ENCODE measurements at regions not wholly inside any gene's neighbourhood (a gene's known extent, or its start where the extent isn't known, plus 50 kb on each side); places are given as distances from the start of the nearest gene placed in this dataset.

DNA sequence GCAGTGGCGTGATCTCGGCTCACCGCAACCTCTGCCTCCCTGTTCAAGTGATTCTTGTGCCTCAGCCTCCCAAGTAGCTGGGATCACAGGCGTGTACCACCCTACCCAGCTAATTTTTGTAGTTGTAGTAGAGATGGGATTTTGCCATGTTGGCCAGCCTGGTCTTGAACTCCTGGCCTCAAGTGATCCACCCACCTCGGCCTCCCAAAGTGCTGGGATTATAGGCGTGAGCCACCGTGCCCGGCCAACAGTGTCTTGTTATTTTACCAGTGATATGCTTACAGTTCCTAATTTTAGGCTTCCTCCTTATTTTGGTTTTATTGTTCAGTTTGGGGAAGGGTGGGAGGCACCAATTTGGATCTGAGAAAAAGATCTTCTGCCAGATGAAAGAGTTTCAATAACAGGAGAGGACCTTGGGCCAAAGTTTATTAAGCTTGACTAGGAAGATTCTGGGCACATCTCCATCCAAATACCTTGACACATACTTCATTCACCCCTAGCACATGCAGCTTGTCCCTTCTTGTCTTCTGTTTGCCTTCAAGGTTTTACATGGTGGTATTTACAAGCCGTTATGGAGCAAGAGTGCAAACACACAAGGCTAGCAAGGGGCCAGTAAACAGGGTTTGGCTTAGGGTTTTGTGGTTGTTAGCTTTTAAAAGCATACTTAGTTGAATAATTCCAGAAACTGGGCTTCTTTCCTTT lies 168.1 kb upstream of the DMRT1 start:
- no peak for DNase-seq (ENCODE audit: low spot score)

DNA sequence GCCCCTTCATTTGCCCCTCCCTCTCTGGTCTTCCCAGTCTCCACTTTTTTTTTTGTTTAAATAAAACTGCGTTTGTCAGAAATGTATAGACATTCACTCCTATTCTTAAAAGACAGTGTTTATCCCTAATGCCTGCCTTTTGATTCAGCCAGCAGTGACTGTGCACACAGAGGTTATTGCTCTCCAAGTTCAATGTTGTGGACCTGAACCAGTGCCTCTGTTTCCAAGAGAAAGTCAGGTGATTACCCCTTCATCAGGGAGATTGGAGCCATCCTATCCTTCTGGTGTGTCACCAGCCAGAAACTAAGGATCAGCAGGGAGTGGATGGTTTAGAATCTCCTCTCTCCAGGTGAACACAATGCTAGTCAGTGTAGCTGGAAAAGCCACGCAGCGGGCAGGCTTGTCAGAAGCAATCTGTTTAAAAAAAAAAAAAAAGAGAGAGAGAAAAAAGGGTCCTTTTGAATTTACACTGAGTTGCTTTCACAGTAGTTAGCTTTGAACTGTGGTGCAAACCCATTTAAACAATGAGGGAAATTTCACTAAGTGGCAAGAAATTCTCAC lies 167.5 kb upstream of the DMRT1 start:
- DNase-seq (ENCODE audit: low spot score) = no peak

DNA sequence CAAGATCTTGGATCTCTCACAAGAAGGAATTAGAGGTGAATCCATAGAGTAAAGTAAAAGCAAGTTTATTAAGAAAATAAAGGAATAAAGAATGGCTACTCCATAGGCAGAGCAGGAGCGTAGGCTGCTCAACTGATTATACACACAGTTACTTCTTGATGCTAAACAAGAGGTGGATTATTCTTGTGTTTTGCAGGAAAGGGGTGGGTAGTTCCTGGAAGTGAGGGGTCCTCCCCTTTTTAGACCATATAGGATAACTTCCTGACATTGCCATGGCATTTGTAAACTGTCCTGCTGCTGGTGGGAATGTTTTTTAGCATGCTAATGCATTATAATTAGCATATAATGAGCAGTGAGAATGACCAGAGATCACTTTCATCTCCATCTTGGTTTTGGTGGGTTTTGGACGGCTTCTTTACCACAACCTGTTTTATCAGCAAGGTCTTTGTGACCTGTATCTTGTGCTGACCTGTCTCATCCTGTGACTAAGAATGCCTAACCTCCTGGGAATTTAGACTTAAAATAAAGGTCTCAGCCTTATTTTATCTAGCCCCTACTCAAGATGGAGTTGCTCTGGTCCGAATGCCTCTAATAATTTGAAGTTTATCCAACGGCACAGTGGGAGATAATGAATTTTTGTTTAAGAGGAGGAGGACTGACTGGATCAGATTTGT lies 165.7 kb upstream of the DMRT1 start:
- DNase-seq (ENCODE audit: low spot score) = no peak

DNA sequence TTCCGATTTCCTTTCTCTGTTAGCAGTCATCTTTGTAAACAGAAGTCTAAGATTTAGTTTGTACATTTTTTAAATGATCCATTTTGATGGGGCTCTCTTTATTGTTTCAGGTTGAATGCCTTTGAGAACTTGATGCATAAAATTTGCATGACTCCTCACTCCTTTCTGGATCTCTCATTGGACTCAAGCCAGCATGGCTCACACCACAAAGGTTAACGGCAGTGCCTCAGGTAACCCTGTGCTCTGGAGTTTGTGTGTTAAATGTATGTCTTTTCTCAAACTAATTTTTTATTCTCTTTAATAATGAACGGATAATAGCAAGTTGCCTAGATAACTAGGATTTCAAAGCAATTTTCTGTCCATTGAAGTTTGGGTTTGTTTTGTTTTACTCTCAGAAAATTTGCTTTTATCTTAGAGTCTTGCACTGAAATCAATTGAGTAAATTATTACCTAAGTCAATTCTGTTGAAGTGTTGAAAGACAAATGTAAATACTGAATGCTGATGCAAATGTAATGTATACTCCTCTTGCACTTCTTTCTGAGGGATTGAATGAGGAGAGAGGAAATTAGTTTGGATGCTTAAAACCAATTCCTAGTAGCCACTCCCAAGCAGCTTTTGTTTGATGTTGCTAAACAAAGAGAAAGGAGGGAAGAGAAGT lies 164.6 kb upstream of the DMRT1 start:
- DNase-seq (ENCODE audit: low spot score) = no peak

DNA sequence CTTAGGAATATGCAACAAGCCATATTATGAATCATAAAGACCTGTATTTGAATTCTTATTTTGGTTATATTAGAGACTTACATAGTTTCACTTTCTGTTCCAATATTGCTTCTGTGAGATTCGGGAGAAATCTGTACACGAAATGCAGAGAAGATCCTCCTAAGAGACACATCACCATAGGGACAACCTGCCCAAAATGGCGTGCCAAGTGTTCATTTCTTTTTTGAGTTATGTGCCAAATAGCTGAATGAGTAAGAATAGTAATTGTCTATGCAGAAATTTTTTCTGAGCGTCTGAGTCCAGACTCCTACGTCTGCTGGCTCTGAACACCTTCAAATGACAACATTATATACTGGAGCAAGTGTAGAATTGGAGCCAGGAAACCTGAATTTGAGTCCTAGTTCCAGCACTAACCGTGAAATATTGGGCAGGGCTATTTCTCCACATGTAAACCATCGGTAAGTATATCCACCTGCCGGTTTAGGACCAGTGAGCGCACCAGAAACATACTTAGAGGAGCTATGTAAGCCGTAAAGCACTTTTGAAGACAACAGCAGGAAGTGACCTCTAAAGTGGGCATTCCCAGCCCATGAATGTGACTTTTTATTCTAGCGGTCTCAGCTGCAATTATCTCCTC lies 163.9 kb upstream of the DMRT1 start:
- DNase-seq (ENCODE audit: low spot score) = no peak

DNA sequence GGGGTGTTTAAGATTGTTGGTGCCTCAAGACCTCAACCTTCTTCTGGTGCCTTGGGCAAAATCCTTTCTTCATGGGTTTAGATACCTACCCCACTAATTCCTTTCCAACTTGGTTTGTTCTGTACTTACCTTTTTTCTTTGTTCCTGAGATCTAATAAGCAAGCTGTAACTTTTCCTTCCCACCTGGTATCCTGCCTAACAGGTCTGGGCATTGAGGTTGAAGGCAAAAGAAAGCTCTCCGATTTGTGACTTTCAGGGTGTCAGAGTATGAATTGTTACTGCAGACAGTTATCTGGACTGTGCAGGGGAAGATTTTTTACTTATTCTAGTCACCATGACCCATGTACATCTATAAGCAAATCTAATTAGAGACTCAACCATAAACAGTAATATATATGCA lies 162.6 kb upstream of the DMRT1 start:
- no peak for DNase-seq (ENCODE audit: low spot score)

DNA sequence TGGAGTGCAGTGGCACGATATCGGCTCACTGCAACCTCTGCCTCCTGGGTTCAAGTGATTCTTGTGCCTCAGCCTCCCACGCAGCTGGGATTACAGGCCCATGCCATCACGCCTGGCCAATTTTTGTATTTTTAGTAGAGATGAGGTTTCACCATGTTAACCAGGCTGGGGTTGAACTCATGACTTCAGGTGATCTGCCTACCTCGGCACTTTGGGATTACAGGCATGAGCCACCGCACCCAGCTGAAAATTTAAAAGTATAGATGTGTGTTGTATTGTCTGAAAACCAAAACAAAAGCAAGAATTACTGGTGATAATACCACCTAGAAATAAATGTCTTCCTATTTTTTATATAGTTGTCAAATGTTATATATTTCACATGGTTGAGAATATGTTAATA lies 162.0 kb upstream of the DMRT1 start:
- DNase-seq (ENCODE audit: low spot score) = no peak

DNA sequence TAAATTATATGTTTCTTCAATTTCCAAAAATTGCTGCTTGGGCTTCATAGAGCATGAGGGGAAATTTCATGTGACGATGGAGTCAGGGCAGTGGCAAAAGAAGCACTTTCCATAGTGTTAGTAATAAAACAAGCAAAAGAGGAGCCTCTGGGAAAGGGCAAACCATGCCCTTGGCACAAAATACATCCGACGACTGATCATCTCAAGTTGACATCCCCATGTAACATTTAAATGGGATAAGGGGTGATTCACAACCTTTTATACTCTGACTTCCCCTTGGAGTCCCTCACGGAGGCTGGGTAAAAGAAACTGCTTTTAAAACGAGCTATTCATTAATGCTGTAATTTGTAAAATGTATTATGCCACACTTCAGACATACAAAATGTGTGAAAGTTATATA lies 161.4 kb upstream of the DMRT1 start:
- DNase-seq (ENCODE audit: low spot score) = no peak

DNA sequence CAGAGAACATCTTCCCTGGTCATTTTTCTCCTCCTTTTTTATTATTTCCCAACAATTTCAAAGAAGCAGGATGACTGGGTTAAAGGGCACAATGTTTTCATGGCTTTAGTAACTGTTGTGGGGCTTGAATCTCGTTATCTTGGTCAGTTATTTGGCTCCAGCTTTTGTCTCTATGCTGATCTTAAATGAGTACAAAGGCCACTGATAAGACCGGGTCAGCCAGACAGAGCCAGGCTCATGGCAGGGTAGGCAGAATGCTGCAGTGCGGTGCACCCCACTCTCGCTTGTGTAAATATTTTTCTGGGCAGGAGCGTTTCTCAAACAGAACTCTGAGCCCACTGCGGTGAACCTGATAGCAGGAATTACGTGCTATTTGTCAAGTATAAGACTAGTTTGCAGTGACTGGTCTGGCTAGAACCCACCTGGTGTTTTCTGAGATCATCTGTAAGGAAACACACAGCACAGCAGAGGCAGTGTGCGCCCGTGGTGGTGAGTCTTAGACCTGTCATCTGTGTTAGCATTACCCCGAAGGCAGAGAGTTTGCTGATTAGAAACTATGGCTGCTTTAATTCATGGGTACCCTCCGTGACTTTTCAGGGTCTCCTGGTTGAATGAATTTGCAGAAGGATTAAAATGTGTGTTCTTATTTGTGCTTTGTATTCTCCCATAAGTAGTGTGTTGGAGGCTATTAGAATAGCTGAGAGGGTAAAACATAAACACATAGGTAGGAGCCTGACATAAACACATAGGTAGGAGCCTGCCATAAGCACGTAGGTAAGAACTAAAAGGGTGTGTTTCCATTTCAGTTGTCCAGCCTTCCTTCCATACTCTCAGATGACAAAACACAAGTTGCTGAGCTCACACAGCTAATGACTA lies 158.6 kb upstream of the DMRT1 start:
- no peak for DNase-seq (ENCODE audit: low spot score)

DNA sequence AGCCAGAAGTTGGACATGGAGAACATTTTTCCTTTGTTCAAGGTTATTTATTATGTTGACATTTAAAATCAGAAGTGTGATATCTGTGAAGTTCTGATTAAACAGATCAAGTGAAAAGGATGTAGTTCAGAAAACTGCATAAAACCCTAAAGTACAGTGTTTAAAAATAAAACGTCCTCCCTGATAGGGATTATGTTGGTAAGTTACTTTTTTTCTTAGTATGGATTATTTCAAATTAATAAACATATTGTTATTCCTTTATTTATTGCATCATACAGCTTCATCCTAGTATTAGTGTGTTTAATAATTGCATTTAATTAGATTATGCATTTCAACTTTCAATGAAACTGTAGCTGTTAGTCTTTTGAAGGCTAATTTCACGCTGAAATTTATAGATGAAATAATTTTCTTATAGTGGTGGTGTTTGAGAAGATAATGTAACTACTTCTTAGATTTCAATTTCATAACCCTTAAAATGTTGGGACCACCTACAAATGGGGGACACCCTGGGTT lies 157.9 kb upstream of the DMRT1 start:
- DNase-seq (ENCODE audit: low spot score) = no peak

DNA sequence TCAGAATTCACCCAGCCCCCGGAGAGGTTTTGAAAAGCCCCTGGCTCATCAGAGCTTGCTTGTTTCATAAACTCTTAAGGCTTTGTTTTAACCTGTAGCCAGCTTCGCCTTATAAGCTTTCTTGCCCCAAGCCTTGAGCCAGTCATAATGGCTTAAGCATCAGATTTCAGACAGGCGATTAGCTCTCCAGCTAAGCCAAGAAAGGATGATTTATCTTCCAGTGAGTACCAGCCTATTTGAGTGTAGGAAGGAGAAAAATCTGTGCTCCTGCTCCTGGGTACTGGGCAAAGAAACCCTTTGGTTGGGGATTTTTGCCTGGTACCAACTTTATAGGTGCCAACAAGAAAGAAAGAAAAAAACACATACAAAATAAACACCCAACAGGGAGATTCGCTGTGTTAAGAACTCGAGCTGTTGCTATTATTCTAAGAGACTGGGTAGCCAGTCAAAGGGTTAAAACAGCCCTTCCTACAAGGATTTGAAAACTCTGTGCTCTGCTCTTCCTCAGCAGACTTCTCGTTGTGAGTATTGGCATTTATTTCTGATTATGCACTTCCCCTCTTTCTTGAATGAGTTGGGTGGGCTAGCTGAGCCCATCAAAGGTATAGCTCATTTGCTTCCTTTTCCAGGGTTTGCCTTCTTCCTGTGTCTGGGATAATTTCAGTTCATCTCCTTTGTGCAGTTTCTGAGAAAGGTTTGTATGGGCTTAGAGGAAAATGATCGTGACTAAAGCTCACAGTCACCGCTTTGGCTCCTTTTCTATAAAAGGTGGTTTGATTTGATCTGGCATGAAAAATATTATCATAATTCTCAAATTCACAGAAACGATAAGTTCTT lies 157.2 kb upstream of the DMRT1 start:
- DNase-seq (ENCODE audit: low spot score) = no peak

DNA sequence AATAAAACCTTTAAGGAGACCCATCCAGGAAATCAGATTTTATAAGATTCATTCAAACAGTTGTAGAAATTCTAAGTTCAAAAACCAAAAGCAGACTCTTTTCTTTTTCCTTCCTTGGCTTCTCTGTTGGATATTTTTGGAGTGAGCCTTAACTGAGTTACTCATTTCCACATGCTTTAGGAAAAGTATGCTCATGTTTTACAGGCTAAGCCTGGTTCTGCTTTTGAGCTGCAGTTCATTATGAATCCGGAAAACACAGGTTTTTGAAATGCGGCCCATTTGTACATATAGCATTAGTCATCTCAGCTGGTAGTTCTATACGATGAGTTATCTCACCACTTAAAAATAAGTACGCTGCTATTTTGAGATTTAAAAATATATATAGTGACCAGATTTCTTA lies 156.6 kb upstream of the DMRT1 start:
- DNase-seq (ENCODE audit: low spot score) = no peak

DNA sequence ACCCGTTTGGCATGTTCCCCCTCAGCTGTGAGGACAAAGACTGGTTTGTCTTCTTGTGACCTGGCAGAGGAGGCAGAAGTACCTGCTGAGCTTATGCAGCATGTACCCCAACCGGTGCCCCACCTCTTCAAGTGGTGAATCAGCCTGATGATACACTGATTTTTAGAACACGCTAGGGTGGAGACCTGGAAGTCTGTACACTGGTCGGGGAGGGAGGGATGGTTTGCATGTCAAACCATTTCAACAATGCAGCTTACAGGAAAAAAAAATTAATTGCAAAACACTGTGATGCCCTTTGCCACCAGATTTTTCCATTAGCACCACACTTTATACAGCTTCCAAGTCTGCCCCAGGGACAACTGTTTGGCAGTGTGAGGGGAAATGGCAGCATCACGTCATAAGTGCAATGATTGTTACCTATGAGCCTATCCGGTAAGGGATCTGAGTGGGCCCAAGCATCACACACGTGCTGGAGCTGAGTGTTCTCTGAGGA lies 155.1 kb upstream of the DMRT1 start:
- no peak for DNase-seq (ENCODE audit: low spot score)

DNA sequence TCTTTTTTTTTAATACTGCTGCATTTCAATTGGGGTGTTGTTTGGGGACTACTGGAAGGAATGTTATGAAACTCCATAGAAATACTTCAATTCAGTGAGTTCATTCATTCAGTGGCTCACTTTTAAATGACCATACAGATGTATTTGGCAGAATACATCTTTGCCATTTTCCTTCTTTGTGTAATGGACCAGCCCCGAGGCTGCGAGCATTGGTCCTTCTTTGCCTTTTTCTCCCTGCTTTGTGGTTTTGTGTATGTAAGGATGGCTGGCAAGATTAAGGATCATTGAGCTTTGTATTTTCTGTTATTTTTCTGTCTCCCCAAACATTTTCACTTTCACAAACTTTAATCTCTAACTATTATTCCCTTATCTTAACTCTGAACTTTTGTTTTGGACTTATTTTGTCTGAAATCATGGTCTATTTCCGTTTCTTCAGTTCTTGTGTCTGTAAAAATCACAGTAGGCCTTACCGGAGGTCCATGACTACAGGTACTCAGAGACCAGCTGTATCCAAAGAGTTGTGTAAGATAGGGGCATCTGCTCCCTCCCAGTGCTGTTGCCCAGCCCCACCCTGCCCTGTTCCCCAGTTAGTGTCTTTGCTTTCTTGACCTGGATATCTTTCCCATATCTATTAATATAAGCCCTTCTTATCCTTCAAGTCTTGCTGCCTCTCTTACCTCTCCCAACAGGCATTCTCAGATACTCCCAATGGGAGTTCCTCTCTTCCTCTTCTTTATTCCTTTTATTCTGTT lies 154.3 kb upstream of the DMRT1 start:
- no peak for DNase-seq (ENCODE audit: low spot score)

DNA sequence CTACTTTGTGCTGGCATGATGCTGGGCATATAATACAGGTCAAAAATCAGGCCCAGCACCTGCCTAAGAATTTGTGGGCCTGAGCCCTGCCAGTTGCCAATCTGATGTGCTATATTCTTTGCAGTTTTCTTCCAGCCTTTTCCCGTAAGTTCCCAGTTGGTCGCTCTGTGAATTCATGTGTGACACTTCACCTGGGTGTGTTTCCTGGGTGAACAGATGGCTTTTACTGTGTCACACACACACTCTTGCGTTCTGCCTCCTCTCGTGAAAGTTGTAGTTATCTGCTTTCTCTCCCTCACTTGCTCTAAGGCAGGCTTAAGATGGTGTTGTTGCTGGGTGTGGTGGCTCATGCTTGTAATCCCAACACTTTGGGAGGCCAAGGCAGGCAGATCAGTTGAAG lies 153.5 kb upstream of the DMRT1 start:
- no peak for DNase-seq (ENCODE audit: low spot score)

DNA sequence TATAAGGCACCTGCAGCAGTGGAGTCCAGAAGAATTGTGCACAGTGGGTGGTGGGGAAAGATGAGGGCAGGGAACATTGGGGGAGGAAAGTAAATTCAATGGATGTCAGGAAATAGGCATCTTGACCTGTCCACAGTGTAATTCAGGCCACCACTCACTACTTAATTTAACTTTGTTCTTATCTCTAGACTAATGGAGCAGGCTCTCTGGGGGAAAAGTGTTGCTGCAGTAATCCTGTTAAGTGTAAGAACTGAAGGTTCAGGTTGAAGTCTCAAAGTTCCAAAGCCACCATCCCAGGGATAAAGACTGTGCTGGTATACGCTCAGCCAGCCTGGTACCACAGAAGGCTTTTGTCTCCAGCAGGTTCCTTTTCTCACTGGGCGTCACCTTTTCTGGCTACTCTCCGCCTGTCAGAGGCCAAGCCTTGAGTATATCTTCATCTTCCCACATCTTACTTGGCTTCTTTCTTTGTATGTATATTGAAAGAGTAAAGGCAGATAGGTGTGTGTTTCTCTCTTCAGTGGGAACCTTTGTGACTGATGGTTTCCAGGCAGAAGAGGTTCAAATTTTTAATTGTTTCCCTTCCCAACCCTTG lies 150.9 kb upstream of the DMRT1 start:
- no peak for DNase-seq (ENCODE audit: low spot score)

DNA sequence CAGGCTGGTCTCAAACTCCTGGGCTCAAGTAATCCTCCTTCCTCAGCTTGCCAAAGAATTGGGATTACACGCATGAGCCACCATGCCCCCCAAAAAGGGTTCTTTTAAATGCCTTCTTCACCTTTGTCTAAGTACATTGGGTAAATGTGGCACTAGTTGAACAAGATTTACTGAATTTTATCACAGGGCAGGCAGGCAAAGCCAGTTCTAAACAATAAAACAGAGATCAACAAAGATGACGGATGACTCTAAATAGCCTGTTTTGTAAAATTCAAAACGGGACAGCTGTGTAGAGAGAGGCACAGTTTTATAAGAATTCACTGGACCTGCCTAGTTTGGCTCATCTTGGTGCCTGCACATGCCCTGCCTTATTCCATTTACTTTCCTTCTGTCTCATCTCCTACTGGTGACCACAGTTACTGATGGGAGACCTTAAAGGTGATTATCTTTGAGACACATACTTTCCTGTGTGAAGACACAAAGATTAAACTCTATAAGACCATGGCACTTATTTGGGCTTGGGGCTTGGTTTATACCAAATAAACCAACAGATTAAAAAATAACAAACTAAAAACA lies 149.6 kb upstream of the DMRT1 start:
- DNase-seq (ENCODE audit: low spot score) = no peak

DNA sequence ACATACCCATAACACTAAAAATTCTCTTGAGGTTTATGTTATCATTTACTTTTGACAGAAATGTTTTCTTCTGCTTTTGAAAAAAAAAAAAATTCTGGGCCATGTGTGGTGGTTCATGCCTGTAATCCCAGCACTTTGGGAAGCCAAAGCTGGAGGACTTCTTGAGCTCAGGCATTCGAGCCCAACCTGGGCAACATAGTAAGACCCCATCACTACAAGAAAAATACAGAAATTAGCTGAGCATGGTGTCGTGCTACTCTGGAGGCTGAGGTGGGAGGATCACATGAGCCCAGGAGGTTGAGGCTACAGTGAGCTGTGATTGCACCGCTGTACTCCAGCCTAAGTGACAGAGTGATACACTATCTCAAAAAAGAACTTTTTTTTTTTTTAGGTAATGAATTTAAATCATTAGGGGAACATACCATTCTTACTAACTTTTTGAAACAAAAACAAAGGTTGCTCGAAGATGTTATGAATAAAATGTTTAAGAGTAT lies 148.8 kb upstream of the DMRT1 start:
- DNase-seq (ENCODE audit: low spot score) = no peak
